Central memory CD8-positive, alpha-beta T cell (primary cell): ENCODE measurements at regions not wholly inside any gene's neighbourhood (a gene's known extent, or its start where the extent isn't known, plus 50 kb on each side); places are given as distances from the start of the nearest gene placed in this dataset.

Experiments used
- ATAC-seq: fragments of 150-1000 bp; cut with Tn5 transposase; replicated peaks from 2 replicates; pipeline ENCODE4 v1.10.0; 2022; ENCODE audit warnings: mild to moderate bottlenecking, moderate FRiP score, moderate number of reproducible peaks; ENCODE audit not compliant: poor library complexity, severe bottlenecking; ENCODE audit errors: extremely low read depth
- DNase-seq, 2 donors: peaks; one replicate each; pipeline ENCODE4 v3.0.0; 2021; ENCODE audit warnings: low spot score in 2 of 2
- H3K27ac Mint-ChIP-seq: one replicate; pipeline ENCODE4 v1.8.0; 2022; ENCODE audit warnings: low read depth, mild to moderate bottlenecking, moderate library complexity, mixed read lengths
- H3K27me3 Mint-ChIP-seq: one replicate; pipeline ENCODE4 v1.8.0; 2022; ENCODE audit warnings: mixed read lengths
- H3K36me3 Mint-ChIP-seq: one replicate; pipeline ENCODE4 v1.8.0; 2022; ENCODE audit warnings: mild to moderate bottlenecking, moderate library complexity, mixed read lengths; ENCODE audit not compliant: insufficient read depth
- H3K4me1 Mint-ChIP-seq: one replicate; pipeline ENCODE4 v1.8.0; 2022; ENCODE audit warnings: mixed read lengths
- H3K4me3 Mint-ChIP-seq: one replicate; pipeline ENCODE4 v1.8.0; 2022; ENCODE audit warnings: mild to moderate bottlenecking, moderate library complexity, mixed read lengths
- H3K9me3 Mint-ChIP-seq: one replicate; pipeline ENCODE4 v1.8.0; 2022; ENCODE audit warnings: mixed read lengths

DNA sequence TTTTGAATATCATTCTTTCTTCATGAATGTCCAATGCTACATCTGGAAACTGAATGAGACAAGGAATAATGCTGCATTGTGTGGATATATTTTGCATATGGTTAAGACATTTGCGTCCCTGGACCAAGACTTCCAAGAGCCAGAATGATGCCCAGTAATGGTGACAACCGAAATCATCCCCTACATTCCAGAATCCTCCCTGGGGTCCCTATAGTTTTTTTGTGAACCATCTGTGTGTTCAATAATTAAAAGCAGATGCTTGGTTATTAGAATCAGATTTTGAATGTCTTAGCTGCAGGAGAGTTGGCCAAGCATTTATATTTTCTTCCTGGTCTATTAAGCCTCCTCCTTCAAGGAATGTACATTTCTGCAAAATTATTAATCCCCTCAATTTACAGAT is 426.7 kb upstream of the CDH8 start:
- Mint-ChIP-seq H3K9me3 (peaks cover 27% of the 10 kb centered on the region), H3K27me3 (no peaks in the 10 kb centered on the region), H3K4me3 (no peak overlapping the region), H3K27ac (no peak overlapping the region), H3K36me3 (no peaks in the 10 kb centered on the region), H3K4me1 (no peaks in the 10 kb centered on the region)
- ATAC-seq (no peak), DNase-seq (no peak)

GRCh38 chr16:62450291-62450690 is 414.1 kb upstream of the CDH8 start:
- Mint-ChIP-seq H3K4me3 (no peak overlapping the region), H3K27ac (no peak overlapping the region), H3K27me3 (no peaks in the 10 kb centered on the region), H3K36me3 (no peaks in the 10 kb centered on the region), H3K4me1 (no peaks in the 10 kb centered on the region), H3K9me3 (peaks cover 32% of the 10 kb centered on the region)
- ATAC-seq (no peak), DNase-seq (no peak)

- H3K9me3 Mint-ChIP-seq: peaks cover 30% of the 10 kb centered on the region
- ATAC-seq (no peak), DNase-seq (no peak)
- no peaks in the 10 kb centered on the region for H3K4me1 Mint-ChIP-seq
- no peaks in the 10 kb centered on the region for H3K36me3 Mint-ChIP-seq
- no peaks in the 10 kb centered on the region for H3K27me3 Mint-ChIP-seq
- no peak overlapping the region for H3K4me3 Mint-ChIP-seq
- H3K27ac Mint-ChIP-seq: no peak overlapping the region
Measured at GRCh38 chr16:62445909-62446308, 409.7 kb upstream of the CDH8 start.

DNA sequence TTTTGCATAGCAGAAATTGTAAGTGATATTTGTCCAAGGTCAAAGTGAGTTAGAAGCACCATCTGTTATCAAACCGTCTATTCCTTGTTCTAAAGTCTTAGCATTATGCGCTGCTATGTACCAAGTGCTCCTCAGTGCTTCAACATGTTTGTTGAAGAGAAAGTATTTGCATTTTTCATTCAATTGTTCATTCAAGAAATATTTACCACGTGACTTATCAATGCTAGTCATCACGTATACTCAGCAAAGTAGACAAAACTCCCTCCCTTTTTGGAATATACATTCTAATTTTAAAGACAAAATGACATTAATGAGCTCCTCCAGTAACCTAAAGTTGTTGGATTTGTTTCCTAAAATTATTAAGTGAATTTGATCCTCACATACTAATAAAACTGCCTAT is 388.0 kb upstream of the CDH8 start:
- Mint-ChIP-seq H3K4me3 (no peak overlapping the region), H3K27ac (no peak overlapping the region), H3K4me1 (no peaks in the 10 kb centered on the region), H3K27me3 (no peaks in the 10 kb centered on the region), H3K36me3 (no peaks in the 10 kb centered on the region), H3K9me3 (peaks cover 17% of the 10 kb centered on the region)
- no peak for ATAC-seq
- no peak for DNase-seq

GRCh38 chr16:62408760-62409159 is 372.5 kb upstream of the CDH8 start:
- Mint-ChIP-seq H3K4me1 (no peaks in the 10 kb centered on the region), H3K4me3 (no peak overlapping the region), H3K36me3 (no peaks in the 10 kb centered on the region), H3K9me3 (no peaks in the 10 kb centered on the region), H3K27me3 (no peaks in the 10 kb centered on the region), H3K27ac (no peak overlapping the region)
- ATAC-seq (no peak), DNase-seq (no peak)

GRCh38 chr16:62406387-62406786 is 370.1 kb upstream of the CDH8 start:
- no peak for ATAC-seq
- Mint-ChIP-seq H3K27me3 (no peaks in the 10 kb centered on the region), H3K9me3 (peaks cover 9% of the 10 kb centered on the region), H3K27ac (no peak overlapping the region), H3K4me1 (no peaks in the 10 kb centered on the region), H3K4me3 (no peak overlapping the region), H3K36me3 (no peaks in the 10 kb centered on the region)
- no peak for DNase-seq

- Mint-ChIP-seq H3K27ac (no peak overlapping the region), H3K4me3 (no peak overlapping the region), H3K36me3 (no peaks in the 10 kb centered on the region), H3K27me3 (no peaks in the 10 kb centered on the region), H3K4me1 (no peaks in the 10 kb centered on the region), H3K9me3 (peaks cover 11% of the 10 kb centered on the region)
- ATAC-seq (no peak), DNase-seq (no peak)
Measured at GRCh38 chr16:62404842-62405611, 368.8 kb upstream of the CDH8 start.

- H3K4me3 Mint-ChIP-seq: no peak overlapping the region
- no peaks in the 10 kb centered on the region for H3K27me3 Mint-ChIP-seq
- no peak overlapping the region for H3K27ac Mint-ChIP-seq
- no peaks in the 10 kb centered on the region for H3K36me3 Mint-ChIP-seq
- peaks cover 24% of the 10 kb centered on the region for H3K9me3 Mint-ChIP-seq
- no peaks in the 10 kb centered on the region for H3K4me1 Mint-ChIP-seq
- DNase-seq (no peak), ATAC-seq (no peak)
Measured at GRCh38 chr16:62392698-62393097, 356.5 kb upstream of the CDH8 start.

GRCh38 chr16:62391940-62392339 is 355.7 kb upstream of the CDH8 start:
- no peak overlapping the region for H3K27ac Mint-ChIP-seq
- no peaks in the 10 kb centered on the region for H3K27me3 Mint-ChIP-seq

DNA sequence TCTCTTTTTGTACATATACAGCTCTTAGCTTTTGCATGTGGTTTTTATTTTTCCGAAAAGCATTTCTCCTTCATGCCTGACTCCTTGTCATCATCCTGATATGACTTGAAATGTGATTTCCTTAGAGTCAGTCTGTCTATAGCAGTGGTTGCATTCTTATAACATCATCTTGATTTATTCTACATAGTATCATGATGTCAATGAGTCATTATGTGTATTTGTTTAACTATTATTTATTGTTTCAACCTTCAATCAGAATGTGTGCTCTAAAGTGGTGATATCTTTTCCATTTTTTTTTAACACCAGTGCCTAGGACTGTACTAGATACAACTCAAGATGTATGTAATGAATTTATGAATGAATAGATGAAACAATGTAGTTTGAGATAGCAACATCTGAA is 354.9 kb upstream of the CDH8 start:
- Mint-ChIP-seq H3K9me3 (peaks cover 23% of the 10 kb centered on the region), H3K36me3 (no peaks in the 10 kb centered on the region), H3K27me3 (no peaks in the 10 kb centered on the region), H3K27ac (no peak overlapping the region), H3K4me1 (no peaks in the 10 kb centered on the region), H3K4me3 (no peak overlapping the region)
- ATAC-seq (no peak), DNase-seq (no peak)

More at GRCh38 chr16:62391940-62392339, 355.7 kb upstream of the CDH8 start:
- no peaks in the 10 kb centered on the region for H3K36me3 Mint-ChIP-seq
- H3K4me1 Mint-ChIP-seq: no peaks in the 10 kb centered on the region
- ATAC-seq (no peak), DNase-seq (no peak)
- peaks cover 24% of the 10 kb centered on the region for H3K9me3 Mint-ChIP-seq
- H3K4me3 Mint-ChIP-seq: no peak overlapping the region

DNA sequence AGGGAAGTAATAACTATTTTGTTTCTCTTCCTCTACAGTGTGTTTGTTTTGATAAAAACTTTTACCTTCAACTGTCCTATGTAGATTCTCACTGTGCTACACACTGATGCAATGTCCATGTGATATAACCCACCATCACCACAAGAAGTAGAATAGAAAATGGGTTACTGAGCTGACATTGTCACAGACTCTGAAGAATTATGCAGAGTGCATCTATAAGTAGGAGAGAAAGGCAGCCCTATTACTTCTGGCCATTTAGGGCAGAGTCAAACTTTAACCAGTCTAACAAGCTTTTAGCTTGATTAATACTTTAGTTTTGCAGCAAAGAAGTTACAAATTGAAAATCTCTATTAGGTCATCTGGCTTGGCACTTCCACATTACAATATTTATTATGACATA is 354.0 kb upstream of the CDH8 start:
- Mint-ChIP-seq H3K4me3 (no peak overlapping the region), H3K9me3 (peaks cover 24% of the 10 kb centered on the region), H3K36me3 (no peaks in the 10 kb centered on the region), H3K4me1 (no peaks in the 10 kb centered on the region), H3K27me3 (no peaks in the 10 kb centered on the region), H3K27ac (no peak overlapping the region)
- DNase-seq (no peak), ATAC-seq (no peak)

- H3K9me3 Mint-ChIP-seq: peaks cover 25% of the 10 kb centered on the region
- no peaks in the 10 kb centered on the region for H3K36me3 Mint-ChIP-seq
- ATAC-seq (no peak), DNase-seq (no peak)
- no peak overlapping the region for H3K27ac Mint-ChIP-seq
- no peak overlapping the region for H3K4me3 Mint-ChIP-seq
- no peaks in the 10 kb centered on the region for H3K27me3 Mint-ChIP-seq
- H3K4me1 Mint-ChIP-seq: no peaks in the 10 kb centered on the region
Measured at GRCh38 chr16:62386411-62386810, 350.2 kb upstream of the CDH8 start.

GRCh38 chr16:62383941-62384340 is 347.7 kb upstream of the CDH8 start:
- no peaks in the 10 kb centered on the region for H3K36me3 Mint-ChIP-seq
- H3K27ac Mint-ChIP-seq: no peak overlapping the region
- no peak for DNase-seq
- no peak for ATAC-seq
- no peaks in the 10 kb centered on the region for H3K4me1 Mint-ChIP-seq
- H3K4me3 Mint-ChIP-seq: no peak overlapping the region
- H3K9me3 Mint-ChIP-seq: peaks cover 16% of the 10 kb centered on the region
- no peaks in the 10 kb centered on the region for H3K27me3 Mint-ChIP-seq
